ENCODE measurements at regions not wholly inside any gene's neighbourhood (a gene's known extent, or its start where the extent isn't known, plus 50 kb on each side); places are given as distances from the start of the nearest gene placed in this dataset.

DNA sequence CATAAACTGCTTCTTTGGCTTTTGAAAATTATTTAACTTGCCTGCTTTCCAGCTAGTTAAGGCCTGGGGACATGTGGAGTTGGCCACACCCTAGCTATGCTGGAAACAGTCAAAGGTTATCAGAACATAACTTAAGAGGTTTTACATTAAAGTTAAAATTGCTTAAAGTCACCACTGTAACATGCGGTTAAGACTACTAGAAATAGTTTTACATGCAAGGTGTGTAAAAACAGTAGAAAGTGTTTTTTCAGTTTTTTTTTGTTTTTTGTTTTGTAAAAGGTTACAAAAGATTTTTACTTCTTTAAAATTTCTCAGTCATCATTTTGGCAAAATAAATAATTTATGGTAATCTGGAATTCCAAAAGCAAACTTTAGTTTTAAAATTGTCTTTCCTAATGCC is 763.1 kb downstream of the UQCRFS1 start:
- TF ChIP-seq BHLHE40 (IDR thresholded peaks at IDR 0.05; ENCODE audit: borderline replicate concordance) (no peak), NFRKB (IDR thresholded peaks at IDR 0.05) (no peak), FOXK2 (IDR thresholded peaks at IDR 0.05) (no peak), FOXA1 (IDR thresholded peaks at IDR 0.05) (no peak), SUZ12 (IDR thresholded peaks at IDR 0.05) (no peak), TARDBP (IDR thresholded peaks at IDR 0.05) (no peak)
- TF ChIP-seq, protein P1, sequence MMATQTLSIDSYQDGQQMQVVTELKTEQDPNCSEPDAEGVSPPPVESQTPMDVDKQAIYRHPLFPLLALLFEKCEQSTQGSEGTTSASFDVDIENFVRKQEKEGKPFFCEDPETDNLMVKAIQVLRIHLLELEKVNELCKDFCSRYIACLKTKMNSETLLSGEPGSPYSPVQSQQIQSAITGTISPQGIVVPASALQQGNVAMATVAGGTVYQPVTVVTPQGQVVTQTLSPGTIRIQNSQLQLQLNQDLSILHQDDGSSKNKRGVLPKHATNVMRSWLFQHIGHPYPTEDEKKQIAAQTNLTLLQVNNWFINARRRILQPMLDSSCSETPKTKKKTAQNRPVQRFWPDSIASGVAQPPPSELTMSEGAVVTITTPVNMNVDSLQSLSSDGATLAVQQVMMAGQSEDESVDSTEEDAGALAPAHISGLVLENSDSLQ (IDR thresholded peaks at IDR 0.05), result no peak
